GM18867 (cell line): ENCODE measurements at regions not wholly inside any gene's neighbourhood (a gene's known extent, or its start where the extent isn't known, plus 50 kb on each side); places are given as distances from the start of the nearest gene placed in this dataset.

Source experiments
- ATAC-seq: cut with Tn5 transposase; IDR thresholded peaks from one replicate; pipeline ENCODE4 v1.9.1; 2021; ENCODE audit warnings: mild to moderate bottlenecking, moderate library complexity; ENCODE audit not compliant: unreplicated experiment

GRCh38 chr17:71360301-71360700, 760.5 kb upstream of the SOX9 start:
- no peak for ATAC-seq

GRCh38 chr17:71361656-71362450, 759.0 kb upstream of the SOX9 start:
- ATAC-seq: no peak

- ATAC-seq: no peak
Measured at GRCh38 chr17:71363661-71364060, 757.2 kb upstream of the SOX9 start.

GRCh38 chr17:71371809-71372208, 749.0 kb upstream of the SOX9 start:
- ATAC-seq: no peak

GRCh38 chr17:71375948-71376347, 744.9 kb upstream of the SOX9 start:
- no peak for ATAC-seq

- no peak for ATAC-seq
Measured at GRCh38 chr17:71376933-71377332, 743.9 kb upstream of the SOX9 start.

- no peak for ATAC-seq
Measured at GRCh38 chr17:71378036-71378435, 742.8 kb upstream of the SOX9 start.

- ATAC-seq: no peak
Measured at GRCh38 chr17:71378741-71379140, 742.1 kb upstream of the SOX9 start.

GRCh38 chr17:71379512-71379911, 741.3 kb upstream of the SOX9 start:
- no peak for ATAC-seq

GRCh38 chr17:71380535-71380934, 740.3 kb upstream of the SOX9 start:
- ATAC-seq: no peak

- no peak for ATAC-seq
Measured at GRCh38 chr17:71380936-71381335, 739.9 kb upstream of the SOX9 start.

- no peak for ATAC-seq
Measured at GRCh38 chr17:71383091-71383490, 737.7 kb upstream of the SOX9 start.

- ATAC-seq: no peak
Measured at GRCh38 chr17:71387456-71387855, 733.4 kb upstream of the SOX9 start.

- no peak for ATAC-seq
Measured at GRCh38 chr17:71392715-71393567, 727.9 kb upstream of the SOX9 start.

- ATAC-seq: no peak
Measured at GRCh38 chr17:71395901-71396300, 724.9 kb upstream of the SOX9 start.

- no peak for ATAC-seq
Measured at GRCh38 chr17:71396711-71397110, 724.1 kb upstream of the SOX9 start.

- ATAC-seq: no peak
Measured at GRCh38 chr17:71398025-71398424, 722.8 kb upstream of the SOX9 start.

GRCh38 chr17:71398800-71399219, 722.0 kb upstream of the SOX9 start:
- no peak for ATAC-seq

- no peak for ATAC-seq
Measured at GRCh38 chr17:71399221-71399620, 721.6 kb upstream of the SOX9 start.

GRCh38 chr17:71399649-71400048, 721.2 kb upstream of the SOX9 start:
- no peak for ATAC-seq

- no peak for ATAC-seq
Measured at GRCh38 chr17:71402007-71402406, 718.8 kb upstream of the SOX9 start.

GRCh38 chr17:71402661-71403141, 718.1 kb upstream of the SOX9 start:
- ATAC-seq: no peak
